Epithelial cell of proximal tubule (primary cell): ENCODE measurements at regions not wholly inside any gene's neighbourhood (a gene's known extent, or its start where the extent isn't known, plus 50 kb on each side); places are given as distances from the start of the nearest gene placed in this dataset.

Experiments used
- DNase-seq: peaks from one replicate; pipeline ENCODE4 v3.0.0-alpha.2; 2011; ENCODE audit warnings: low read depth
- H3K4me3 ChIP-seq: 2 replicates; pipeline ENCODE4 v1.5.1; 2011; ENCODE audit warnings: low read depth, mild to moderate bottlenecking, low read length
- TF ChIP-seq, protein P1 (sequence below): conservative IDR thresholded peaks from 2 replicates; pipeline ENCODE4 v1.5.1; 2012; ENCODE audit warnings: low read depth, mild to moderate bottlenecking, low read length

DNA sequence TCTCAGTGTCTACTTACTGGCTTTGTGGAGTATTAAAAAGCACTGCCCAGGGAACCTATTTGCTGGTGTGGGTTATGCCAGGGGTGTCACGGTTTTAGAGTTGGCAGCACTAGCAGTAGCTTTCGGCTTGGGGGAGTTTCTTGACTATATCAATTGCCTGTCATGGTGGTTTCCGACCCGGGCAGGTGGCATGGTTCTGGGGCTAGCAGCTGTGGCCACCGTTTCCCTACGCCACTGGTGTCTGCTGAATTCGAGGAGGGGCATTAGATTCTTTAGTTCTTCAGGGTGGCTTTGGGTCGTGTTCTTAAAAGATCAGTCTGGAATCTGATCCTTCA is 55.6 kb upstream of the FOXC1 start:
- TF ChIP-seq, protein P1, sequence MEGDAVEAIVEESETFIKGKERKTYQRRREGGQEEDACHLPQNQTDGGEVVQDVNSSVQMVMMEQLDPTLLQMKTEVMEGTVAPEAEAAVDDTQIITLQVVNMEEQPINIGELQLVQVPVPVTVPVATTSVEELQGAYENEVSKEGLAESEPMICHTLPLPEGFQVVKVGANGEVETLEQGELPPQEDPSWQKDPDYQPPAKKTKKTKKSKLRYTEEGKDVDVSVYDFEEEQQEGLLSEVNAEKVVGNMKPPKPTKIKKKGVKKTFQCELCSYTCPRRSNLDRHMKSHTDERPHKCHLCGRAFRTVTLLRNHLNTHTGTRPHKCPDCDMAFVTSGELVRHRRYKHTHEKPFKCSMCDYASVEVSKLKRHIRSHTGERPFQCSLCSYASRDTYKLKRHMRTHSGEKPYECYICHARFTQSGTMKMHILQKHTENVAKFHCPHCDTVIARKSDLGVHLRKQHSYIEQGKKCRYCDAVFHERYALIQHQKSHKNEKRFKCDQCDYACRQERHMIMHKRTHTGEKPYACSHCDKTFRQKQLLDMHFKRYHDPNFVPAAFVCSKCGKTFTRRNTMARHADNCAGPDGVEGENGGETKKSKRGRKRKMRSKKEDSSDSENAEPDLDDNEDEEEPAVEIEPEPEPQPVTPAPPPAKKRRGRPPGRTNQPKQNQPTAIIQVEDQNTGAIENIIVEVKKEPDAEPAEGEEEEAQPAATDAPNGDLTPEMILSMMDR: no peak
- DNase-seq: no peak
- no peak overlapping the region for H3K4me3 ChIP-seq

DNA sequence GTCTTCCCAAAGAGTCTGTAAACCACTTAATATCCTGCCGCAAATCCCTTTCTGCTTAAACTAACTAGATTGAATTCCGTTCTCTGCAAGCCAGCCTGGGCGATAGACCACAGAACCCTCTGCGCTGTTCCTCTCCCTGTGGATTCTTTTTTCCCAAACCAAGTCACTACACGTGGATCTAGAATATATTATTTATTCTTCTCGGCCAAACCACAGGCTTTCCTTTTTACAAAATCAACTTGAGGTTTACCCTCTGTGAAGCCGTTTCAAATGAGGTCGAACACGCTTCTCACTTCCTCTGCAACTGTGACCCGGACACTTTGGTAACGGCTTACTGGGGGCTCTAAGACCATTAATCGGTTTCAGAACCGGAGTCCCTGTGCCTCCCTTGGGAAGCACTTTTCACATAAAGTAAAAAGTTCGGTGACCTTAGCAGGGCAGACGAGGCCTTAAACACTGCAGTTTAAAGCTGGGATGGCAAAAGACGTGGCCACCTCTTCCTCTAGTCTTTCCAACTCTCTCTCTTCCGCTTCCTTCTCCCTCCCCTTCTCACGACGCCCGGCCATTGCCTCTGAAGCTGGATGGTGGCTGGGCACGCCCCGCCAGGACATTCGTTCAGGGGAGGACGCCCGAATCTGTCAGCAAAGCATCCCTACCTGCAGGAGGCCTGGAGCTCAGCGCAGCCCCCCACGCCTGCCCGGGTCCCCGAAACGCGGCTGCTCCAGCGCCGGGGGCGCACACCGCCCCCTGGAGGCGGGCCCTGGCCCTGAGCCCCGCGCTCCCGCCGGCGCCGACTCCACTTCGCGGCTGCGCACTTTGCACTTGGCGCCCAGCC is 55.0 kb upstream of the FOXC1 start:
- no peak for DNase-seq
- TF ChIP-seq, protein P1: peak; percentile 51
- peak overlapping the region; percentile 46 for H3K4me3 ChIP-seq

DNA sequence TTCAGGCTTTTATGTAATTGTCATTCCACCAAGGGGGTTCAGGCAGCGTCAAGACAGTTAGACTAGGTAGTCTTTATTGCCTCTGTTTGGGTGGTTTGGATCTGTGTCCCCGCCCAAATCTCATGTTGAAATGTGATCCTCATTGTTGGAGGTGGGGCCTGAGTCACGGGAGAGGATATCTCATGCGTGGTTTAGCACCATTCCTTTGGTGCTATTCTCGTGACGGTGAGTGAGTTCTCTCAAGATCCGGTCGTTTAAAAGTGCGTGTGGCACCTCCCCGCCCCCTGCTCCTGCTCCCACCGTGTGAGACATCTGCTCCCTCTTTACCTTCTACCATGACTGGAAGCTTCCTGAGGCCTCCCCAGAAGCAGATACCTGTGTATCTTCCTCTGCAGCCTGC is 51.3 kb upstream of the FOXC1 start:
- no peak for DNase-seq
- no peak overlapping the region for H3K4me3 ChIP-seq
- TF ChIP-seq, protein P1: no peak
